LHCN-M2 (cell line): ENCODE measurements at regions not wholly inside any gene's neighbourhood (a gene's known extent, or its start where the extent isn't known, plus 50 kb on each side); places are given as distances from the start of the nearest gene placed in this dataset.
A peak's percentile ranks its signal among the peaks of the same experiment; 100 is the strongest.

Source experiments
- DNase-seq: peaks from one replicate; pipeline ENCODE4 v3.0.0-alpha.2; 2012; ENCODE audit warnings: low read depth

DNA sequence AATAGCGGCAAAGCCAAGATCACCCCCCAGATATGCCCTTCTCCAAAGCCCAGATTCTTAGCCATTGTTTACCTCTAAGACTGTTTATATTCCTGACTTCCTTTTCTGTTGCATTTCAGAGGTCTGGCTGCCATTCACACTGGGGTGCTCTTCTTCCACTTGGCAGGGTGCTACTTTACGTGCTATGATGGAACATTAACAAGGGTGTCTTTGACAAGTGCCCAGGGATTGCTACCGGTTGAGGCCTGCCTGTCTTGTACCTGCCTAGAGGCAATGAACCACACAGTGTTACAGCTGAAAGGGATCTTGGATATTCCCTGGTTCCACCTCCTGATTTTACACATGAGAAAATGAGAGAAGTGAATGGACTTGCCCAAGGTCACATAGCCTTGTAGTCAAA lies 352.1 kb upstream of the KIF2A start:
- DNase-seq: no peak

DNA sequence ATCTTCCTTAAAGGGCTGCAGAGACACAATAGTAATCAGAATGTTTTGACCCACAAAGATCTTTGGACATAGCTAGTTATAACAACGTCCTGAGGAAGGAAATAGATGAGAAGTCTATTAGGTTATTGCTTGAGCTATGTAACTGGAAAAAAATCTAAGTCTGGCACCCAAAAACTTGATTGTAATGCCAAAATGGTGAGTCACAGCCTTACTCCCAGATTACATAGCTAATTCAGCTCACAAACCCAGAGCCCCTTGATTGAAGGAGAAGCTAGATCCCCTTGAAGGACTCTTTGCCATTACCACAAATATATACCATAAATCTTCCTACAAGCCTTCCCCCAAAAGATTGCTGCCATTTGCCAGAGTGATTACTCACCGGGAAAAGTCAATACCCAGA lies 341.8 kb upstream of the KIF2A start:
- peak; percentile 6 for DNase-seq

DNA sequence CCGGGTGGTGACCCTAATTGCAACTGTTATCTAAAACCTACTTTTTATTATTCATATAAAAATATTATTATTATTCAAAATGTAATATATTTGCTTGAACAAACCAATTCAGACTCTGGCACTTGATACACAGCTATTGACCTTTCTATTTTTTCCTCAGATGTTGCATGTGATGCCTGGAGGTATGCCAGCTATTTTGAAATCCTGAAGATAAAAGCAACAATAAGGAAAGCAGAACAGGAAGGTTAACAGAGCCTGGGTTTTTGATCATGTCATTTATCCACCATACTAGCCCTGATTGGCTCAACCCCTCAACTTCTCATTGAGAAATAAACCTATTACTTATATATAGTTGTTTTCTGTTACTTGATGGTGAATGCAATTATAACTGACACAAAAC lies 340.9 kb upstream of the KIF2A start:
- peak; percentile 5 for DNase-seq

DNA sequence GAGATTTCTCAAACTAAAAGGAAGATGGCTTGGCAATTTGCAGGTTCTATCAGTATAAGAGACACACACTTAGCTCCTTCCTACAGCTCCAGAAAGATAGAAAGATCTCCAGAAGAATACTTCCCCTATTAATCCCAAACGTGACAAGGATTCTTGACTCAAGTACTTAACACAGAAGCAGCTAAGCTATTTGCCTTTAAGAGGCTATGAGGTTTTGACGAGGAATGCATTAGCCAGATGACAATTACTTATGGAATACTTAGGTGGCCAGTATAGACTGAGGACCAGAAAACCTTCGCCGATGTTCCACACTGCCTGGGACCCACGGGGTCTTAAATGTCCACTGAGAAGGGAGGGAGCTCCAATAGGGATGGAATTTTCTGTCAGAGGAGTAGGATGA lies 340.5 kb upstream of the KIF2A start:
- no peak for DNase-seq

DNA sequence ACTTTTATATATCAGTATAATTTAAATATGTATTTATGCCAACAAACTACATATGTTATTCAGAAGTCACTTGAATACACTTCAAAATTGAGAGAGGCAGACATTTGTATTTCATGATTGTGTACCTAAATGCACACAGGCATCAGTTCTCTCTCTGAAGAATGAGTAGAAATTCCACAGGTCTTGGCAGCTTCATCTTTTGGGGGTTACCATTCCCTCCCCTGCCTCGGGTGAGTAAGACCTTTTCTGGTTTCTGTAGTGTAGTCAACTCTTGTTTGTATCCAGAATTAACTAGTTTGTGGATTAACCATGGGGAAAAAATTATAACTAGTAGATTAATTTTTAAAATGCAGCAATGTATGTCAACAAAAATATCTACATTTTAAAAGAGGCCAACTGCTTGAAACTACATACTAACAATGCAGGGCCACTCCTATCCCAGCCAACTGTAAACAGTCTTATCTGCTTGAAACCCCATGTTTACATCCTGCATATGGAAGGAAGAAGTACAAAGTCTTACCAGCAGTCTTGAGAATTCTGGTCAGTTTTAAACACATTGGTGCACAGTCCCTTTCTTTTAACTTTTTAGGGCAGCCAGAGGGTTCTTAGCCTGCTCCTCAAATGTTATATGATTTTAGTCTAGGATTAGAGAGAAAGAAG lies 339.6 kb upstream of the KIF2A start:
- DNase-seq: no peak

DNA sequence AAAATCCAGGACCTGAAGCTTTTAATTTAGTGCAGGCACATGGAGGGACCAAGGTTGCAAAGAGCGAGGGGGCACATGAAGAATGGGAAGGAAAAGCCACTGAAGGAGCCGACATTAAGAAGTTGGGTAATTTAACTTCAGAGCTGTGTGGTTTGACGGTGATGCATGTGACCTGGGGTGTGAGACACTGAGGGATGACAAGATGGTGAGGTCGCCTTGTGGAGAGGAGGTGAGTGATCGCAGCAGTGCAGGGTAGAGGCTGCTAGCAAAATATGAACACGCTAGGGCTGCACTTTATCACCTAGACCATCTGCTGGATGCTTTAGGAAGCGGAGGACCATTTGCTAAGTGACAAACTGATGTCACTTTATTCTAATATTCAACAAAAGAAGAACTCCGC lies 339.0 kb upstream of the KIF2A start:
- no peak for DNase-seq

DNA sequence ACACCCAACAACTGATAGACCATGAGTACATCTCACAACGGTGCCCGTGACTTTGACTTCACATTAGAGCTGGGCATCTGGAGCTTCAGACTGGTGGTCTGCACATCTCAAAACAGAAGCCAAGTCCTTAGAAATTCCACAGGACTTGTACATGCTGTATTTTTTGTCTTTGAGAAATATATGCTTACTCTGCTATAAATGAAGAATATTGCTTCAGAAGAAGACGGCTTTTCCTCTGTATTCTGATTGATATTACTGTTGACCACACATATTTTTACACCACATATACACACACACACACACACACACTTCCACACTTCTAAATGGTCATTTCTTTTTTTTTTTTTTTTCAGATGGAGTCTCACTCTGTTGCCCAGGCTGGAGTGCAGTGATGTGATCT lies 338.3 kb upstream of the KIF2A start:
- no peak for DNase-seq

DNA sequence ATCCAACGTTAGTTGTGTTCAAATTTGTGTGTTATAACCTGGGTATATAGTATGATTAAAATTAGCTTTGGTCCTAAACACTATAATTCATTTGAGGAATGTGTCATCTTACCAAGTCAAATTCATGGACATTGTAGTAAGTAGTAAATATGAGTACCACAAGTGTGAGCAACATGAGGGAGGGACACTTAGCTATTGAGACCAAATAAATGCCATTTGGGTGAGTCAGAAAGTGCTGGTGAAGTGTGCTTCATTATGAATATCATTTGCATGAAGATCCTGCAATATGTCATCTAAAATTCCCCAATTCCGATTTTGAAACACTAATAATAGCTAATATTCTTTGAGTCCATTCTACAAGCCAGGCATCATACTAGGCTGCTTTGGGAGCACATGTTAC lies 336.7 kb upstream of the KIF2A start:
- peak; percentile 24 for DNase-seq

DNA sequence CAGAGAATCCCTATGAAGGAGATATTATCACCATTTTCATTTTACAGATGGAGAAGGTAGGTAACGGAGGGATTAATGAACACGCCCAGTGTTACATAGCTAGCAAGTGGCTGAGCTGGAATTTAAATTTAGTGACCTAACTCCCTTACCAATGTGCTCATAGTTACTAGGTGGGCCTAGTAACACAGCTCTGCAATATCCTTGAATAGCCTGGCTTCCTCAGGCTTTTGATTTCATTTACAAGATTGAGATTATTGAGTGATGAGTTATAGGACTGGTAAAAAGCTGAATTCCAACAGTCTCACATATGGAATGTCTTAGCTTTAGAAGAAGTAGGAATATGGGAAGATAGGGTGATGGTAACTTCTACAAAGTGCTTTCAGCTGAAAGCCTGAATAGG lies 336.3 kb upstream of the KIF2A start:
- no peak for DNase-seq

DNA sequence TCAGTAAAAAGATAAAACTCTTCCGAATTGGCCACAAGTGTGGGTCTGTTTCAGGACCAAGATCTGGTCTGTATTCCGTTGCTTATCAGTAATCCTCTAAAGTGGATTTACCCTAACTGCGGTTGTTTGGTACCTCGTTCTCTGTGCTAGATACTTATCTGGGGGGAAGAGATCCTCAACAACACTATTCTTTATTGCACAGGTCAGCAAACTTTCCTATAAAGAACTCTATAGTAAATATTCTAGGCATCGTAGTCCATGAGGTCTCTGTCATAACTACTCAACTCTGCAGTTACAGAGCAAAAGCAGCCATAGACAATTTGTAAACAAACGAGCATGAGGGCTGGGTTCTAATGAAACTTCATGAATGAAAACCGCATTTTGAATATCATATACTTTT lies 335.8 kb upstream of the KIF2A start:
- no peak for DNase-seq

DNA sequence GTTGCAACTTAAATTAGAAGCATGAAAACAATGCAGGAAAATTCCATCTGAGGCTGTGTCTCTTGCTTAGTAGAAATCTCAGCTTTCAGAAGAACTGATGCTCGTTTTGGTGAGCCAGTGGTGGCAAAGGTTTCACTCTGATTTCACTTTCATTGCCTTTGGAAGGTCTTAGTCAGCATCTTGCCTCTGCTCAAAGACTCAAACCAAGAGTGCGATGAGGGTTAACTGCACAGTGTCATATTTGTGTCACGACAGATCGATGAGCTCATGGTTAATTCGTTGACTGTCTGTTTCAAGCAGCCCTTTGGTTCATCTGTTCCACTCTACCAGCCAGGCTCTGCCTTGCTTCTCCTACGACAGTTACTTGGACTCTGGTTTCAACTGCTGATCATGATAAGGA lies 331.3 kb upstream of the KIF2A start:
- no peak for DNase-seq

DNA sequence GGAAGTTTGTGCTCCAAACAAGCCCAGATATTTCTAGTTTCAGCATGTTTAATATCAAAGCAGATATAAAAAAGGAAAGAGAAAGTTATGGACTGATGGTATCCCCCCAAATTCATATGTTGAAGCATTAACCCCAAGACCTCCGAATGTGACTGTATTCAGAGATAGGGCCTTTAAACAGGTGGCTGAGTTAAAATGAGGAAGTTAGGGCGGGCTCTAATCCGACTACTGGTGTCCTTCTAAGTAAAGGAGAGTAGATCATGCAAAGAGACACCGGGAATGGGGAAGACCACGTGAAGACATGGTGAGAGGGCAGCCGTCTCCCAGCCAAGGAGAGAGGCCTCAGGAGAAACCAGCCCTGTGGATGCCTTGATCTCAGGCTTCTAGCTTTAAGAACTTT lies 324.1 kb upstream of the KIF2A start:
- no peak for DNase-seq

DNA sequence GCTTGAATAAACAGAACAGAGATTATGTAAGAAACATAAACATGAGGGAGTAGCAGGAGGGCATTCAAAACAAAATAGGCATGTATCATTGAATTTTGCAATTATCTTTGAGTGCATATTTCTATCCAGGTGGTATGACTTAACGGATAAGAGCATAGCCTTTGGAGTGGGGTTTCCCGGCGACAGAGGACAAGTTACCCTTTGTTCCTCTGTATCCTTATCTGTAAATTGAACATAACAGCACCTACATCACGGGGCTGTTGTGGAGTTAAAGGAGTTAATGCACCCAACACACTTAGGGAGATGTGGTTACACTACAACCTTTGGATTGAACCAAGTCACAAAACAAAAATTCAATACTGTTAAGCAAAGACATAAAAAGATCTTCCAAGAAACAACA lies 314.6 kb upstream of the KIF2A start:
- no peak for DNase-seq

DNA sequence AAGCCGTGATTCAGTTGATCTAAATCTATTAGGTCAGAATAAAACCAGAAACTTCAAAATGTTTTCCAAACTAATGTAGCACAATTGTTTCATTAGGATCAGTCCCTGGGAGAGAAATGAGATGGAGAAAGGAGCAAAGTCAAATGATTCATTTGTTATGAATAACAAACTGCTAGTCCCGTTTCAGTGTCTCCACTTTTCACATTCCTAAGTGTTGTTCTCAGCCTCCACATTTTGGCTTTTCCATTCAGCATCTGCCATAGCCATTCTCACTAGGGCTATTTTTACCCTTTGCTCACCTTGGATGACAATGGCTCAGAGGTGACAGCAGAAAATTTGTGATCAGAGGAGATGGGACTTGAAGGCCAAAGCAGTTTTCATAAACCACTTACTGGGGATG lies 314.1 kb upstream of the KIF2A start:
- peak; percentile 12 for DNase-seq

DNA sequence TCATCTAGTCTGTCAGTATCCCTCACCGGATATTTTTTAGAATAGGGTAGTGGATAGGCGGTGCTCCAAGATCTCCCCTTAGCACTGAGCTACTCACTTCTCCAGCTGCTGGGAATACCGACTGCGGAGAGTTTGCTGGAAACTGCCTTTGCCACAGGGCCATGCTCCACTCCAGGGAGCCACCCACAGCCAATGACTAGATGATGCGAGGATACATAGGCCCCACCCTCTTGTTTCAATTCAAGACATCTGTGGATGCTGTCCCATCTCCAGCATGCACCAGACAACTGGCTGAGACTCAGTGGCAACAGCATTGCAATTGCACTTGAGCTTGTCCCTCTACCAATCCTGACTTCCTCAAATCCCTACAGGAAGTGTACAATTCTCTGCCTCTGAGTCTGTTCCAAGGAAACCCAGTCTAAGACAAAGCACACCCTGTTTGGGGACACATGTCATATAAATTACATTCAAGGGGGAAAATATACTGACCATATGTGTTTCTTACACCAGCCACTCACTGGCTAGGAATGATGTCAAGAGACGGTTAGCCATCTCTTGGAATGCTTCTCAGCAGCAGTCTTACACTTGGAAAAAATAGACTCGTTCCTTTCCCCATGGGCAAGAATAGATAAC lies 312.6 kb upstream of the KIF2A start:
- DNase-seq: no peak

DNA sequence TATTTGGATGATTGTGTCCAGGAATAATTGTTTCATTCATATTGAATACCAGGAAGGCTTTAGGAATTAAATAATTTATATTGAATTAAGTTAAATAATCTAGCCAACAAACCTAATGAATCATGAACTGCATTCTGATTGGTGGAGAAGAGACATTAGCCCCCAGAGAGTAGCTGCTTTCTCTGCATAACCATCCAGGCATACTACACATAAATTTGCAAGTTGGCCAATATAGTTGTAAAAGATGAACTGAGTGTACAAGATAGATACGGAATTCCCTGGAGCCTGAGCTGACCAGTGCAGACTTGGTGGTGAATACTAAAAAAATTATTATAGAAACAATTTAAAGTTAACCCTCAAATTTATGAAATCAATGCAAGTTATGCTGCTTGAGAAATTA lies 311.8 kb upstream of the KIF2A start:
- no peak for DNase-seq

DNA sequence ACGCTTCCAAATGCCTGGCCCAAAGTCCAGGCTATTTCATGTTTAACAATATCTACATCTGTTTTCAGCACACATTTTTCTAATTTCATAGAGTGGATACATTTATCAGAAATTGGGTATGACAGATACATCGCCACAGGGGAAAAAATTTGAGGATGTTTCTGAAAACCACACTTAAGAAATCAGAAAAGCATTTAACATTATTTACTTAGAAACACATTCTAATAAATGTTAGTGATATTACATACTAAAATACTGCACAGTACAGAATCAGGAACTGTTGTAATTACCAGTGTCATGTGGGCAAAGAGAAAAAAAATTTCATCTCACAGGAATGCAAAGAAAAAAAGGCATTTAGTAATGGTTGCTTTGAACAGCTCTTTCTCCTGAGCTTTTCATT lies 310.5 kb upstream of the KIF2A start:
- DNase-seq: no peak

DNA sequence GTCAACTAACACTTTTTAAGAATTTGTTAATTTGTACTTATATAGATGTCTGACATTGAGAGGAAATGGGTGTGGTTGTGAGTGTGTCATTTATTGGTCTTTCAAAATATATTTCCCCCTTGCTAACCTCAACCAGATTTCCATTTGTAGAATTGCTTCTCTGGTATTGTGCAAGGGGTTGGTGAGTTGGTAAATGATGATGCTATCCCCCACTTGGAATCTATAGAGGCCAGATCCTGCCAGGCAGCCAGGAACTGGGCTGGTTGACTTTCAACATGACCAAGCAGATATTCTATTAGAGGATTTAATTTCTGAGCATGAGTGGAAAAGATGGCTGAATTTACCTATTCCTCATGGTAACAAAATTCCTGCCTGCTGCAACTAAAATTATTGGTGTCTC lies 306.6 kb upstream of the KIF2A start:
- no peak for DNase-seq

DNA sequence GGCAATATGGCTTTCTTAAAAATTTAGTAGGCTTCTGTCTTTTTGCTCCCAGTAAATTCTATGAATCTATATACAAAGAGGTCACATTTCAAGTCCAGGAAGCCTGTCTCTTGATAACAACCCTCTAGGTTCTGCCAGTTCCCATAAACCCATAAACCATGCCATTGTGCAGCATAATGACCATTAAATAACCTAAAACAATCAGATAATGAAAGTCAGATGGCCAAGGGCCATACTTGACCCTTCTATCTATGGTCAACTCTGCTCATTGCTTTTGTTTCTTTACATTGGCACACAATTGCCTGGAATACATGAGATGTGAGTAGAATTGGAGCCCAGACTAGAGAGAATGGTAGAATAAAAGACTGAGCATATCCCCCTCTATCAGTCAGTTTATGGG lies 305.4 kb upstream of the KIF2A start:
- DNase-seq: no peak

DNA sequence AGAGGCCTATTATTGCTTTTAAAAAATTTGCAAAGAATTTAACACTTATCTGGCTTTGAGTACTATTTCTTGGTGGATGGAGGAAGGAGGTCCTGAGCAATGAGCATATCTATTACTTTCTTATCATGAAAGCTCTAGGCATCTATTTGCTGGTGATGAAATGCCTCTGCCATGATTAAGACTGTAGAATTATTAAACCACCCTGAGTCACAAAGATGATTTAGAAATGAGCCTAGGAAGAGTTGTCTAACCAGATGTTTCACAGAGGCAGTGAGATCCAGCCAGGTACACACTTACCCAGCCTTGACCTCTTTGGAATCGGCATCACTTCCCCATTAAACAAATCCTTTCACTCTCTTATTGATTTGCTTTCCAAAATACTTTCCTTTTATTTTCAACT lies 304.4 kb upstream of the KIF2A start:
- DNase-seq: no peak

DNA sequence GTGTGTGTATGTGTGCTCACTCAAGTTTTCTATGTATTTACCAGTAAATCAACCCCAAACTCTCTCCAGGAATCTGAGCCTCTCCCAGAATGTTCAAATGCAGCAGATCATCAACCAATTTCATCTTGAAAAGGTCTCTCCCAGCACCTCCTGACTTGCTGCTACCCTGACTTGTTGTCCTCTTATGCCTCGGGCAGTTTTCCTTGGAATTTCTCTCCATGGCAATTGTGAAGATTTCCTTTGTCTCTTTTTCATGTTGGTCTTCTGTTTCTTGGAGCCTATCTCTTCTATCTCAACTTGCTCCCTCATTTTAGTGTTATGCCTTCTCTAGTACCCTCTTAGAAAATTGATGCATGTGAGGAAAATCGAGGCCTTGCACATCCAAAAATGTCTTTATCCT lies 303.6 kb upstream of the KIF2A start:
- DNase-seq: no peak

DNA sequence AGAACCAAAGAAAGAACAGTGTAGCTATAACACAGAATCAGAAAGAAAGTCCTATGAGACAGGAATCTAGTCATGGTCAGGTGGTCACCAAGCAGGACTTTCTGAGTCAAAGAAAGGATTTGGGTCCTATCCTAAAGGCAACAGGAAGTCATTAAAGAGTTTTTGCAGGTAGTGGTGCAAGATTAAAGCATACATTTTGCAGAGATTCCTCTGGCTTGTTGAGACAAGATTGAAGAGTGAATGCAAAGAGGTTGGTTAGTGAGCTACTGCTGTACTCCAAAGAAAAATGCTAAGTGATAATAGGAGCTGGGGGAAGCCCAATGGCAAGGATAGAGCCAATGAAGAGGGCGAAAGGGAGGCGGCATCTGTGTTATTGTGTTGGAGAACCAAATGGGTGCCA lies 300.5 kb upstream of the KIF2A start:
- no peak for DNase-seq

DNA sequence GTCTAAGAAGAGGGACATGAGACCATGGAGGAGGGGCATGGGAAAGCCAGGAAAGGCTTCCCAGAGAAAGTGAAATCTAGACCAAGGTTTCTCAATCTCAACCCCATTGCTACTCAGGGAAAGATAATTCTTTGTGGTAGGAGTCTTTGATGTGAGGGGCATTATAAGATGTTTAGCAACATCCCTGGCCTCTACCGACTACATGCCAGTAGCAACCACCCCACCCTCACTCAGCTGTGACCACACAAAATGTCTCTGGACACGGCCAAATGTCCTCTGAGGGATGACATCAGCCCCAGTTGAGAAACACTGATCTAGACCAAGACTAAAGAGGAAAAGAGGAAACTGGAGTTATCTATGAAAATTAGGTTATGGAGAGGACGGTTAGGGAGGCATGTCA lies 298.5 kb upstream of the KIF2A start:
- DNase-seq: no peak

DNA sequence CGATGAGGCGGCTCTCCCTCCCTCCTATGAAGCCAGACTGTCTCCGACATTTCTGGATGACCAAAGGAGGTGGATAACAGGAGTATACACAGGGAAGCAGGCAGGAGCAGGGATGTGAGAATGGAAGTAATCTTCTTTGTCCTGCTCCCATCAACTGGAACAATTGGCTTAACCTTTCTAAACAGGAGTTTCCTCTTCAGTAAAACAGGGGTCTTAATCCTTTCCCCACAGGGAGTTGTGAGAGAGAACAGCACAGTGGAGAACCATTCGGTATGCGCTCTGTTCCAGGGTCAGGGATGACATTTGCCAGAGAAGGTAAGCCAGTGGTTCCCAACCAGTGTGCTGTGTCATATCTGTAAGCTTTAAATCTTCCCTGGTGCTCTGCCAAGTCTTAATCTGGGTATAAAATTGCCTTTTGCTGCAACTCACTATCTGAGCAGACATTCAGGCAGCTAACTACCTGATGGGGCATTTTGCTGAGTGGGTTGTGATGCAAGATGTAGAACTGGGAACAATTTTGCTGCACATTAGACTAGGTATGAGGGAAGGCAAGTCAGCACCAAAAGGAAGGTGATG lies 294.8 kb upstream of the KIF2A start:
- DNase-seq: no peak
